Body of pancreas (tissue), 4 donors: ENCODE measurements at regions not wholly inside any gene's neighbourhood (a gene's known extent, or its start where the extent isn't known, plus 50 kb on each side); places are given as distances from the start of the nearest gene placed in this dataset.

Experiments
- ATAC-seq: fragments of 150-250 bp; one replicate; pipeline ENCODE4 v1.9.1; 2016
- DNase-seq, 4 donors: peaks; one replicate each; pipeline ENCODE4 v3.0.0-alpha.2; 2019
- H3K27ac ChIP-seq, 4 donors: fragments of 200-600 bp; sonication (generic); 1 replicate in 3 of 4; 2 replicates in 1 of 4; pipeline versions ENCODE4 v1.5.1 to v1.6.1; 2016 to 2019; ENCODE audit warnings: mild to moderate bottlenecking in 1 of 4, mixed read lengths in 1 of 4, moderate library complexity in 1 of 4
- H3K27me3 ChIP-seq, 2 donors: fragments of 200-600 bp; sonication (generic); one replicate each; pipeline ENCODE4 v1.6.0; 2016; ENCODE audit warnings: mild to moderate bottlenecking in 1 of 2
- H3K36me3 ChIP-seq, 2 donors: fragments of 200-600 bp; sonication (generic); replicated peaks in 1 of 2; 2 replicates each; pipeline ENCODE4 v1.5.1; 2016; ENCODE audit warnings: low read depth in 2 of 2; ENCODE audit not compliant: insufficient read depth in 1 of 2
- H3K4me1 ChIP-seq: fragments of 200-600 bp; sonication (generic); one replicate; pipeline ENCODE4 v1.6.0; 2016
- H3K4me3 ChIP-seq, 2 donors: fragments of 200-600 bp; sonication (generic); 1 replicate in 1 of 2; 2 replicates in 1 of 2; pipeline ENCODE4 v1.5.1; 2016 to 2019
- H3K9me3 ChIP-seq, 3 donors: fragments of 200-600 bp; sonication (generic); 1 replicate in 2 of 3; 2 replicates in 1 of 3; pipeline ENCODE4 v1.5.1; 2016
- POLR2A ChIP-seq, 3 donors: fragments of 450-650 bp; IDR thresholded peaks; one replicate each; pipeline ENCODE4 v1.6.1; 2016; ENCODE audit warnings: antibody characterized with exemption in 3 of 3, mild to moderate bottlenecking in 2 of 3
- WGBS, 2 donors: methylation state at CpG; one replicate each; pipeline ENCODE4 v1.1.5; 2017; 5-methylcytosine and 5-hydroxymethylcytosine counted together
- intact Hi-C: fragments of 100-400 bp; cut with DNase I; formaldehyde crosslinking; loops from one replicate; pipeline ENCODE4 v1.15.1; 2023
- TF ChIP-seq, protein P1 (sequence below), 7 experiments: fragments of 450-650 bp in 4 of 7; fragments of 200-600 bp in 3 of 7; sonication (generic) in 3 of 7; IDR thresholded peaks; one replicate each; pipeline ENCODE4 v1.5.1; 2016 to 2019; ENCODE audit warnings: antibody characterized with exemption in 7 of 7

DNA sequence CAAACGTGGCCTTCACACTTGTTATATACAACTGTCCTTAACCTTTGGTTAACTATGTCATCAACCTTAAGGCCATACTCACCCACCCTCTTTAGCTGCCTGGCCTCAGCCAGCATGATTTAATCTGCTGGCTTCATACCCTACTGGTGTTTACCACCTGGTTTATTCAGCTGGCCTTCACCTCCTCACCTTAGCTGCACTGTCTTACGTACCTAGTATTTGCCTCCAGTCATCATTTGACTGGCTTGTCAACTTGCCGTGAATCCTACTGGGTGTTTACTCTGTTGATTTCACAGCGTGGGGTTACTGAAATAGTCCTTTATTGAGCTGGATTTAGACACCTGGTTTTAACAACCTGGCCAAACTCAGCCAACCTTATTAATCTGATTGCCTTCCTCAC, 102.8 kb downstream of the IL12A start:
- Histone ChIP-seq H3K27ac (no peak overlapping the region), H3K4me1 (no peaks in the 10 kb centered on the region), H3K27me3 (no peaks in the 10 kb centered on the region), H3K4me3 (no peak overlapping the region), H3K36me3 (no peaks in the 10 kb centered on the region), H3K9me3 (no peaks in the 10 kb centered on the region)
- TF ChIP-seq, protein P1, sequence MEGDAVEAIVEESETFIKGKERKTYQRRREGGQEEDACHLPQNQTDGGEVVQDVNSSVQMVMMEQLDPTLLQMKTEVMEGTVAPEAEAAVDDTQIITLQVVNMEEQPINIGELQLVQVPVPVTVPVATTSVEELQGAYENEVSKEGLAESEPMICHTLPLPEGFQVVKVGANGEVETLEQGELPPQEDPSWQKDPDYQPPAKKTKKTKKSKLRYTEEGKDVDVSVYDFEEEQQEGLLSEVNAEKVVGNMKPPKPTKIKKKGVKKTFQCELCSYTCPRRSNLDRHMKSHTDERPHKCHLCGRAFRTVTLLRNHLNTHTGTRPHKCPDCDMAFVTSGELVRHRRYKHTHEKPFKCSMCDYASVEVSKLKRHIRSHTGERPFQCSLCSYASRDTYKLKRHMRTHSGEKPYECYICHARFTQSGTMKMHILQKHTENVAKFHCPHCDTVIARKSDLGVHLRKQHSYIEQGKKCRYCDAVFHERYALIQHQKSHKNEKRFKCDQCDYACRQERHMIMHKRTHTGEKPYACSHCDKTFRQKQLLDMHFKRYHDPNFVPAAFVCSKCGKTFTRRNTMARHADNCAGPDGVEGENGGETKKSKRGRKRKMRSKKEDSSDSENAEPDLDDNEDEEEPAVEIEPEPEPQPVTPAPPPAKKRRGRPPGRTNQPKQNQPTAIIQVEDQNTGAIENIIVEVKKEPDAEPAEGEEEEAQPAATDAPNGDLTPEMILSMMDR (IDR thresholded peaks at IDR 0.05): no peak
- no peak for TF ChIP-seq POLR2A (IDR thresholded peaks at IDR 0.05)
- intact Hi-C loops: no loop called here
- WGBS, 2 donors: 53 to 65% methylated on average over 4 of the region's 4 CpGs
- ATAC-seq (no peak), DNase-seq (no peak)

DNA sequence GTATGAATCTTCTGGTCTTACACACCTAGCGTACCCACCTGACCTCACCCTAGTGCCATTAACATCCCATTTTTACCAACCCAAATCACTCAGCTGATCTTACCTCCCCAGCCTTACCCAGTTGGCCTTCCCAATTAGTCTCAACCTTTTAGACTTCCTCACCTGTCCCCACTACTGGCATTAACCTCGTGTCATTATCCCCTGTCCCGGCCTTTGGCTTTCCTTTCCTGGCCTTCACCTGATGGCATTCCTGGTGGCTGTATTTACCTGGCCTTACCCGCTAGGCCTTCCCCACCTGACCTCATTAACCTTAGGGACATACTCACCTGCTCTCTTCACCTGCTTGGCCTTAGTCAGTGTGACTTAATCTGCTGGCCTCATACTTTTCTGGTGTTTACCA, 104.1 kb downstream of the IL12A start:
- TF ChIP-seq, protein P1 (IDR thresholded peaks at IDR 0.05): no peak
- no peak for TF ChIP-seq POLR2A (IDR thresholded peaks at IDR 0.05)
- intact Hi-C loops: no loop called here

DNA sequence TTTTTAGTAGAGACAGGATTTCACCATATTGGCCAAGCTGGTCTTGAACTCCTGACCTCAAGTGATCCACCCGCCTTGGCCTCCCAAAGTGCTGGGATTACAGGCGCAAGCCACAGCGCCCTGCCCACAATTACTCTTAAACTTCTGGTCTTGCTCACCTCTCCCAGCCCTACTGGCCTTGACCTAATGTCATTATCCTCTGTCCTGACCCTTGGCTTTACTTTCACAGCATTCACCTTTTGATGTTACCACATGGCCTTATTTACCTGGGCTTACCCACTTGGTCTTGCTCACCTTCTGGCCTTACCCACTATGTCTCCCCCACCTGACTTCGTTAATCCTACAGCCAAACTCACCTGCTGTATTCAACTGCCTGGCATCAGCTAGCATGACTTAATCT, 105.9 kb downstream of the IL12A start:
- no peaks in the 10 kb centered on the region for H3K36me3 ChIP-seq
- no peaks in the 10 kb centered on the region for H3K9me3 ChIP-seq
- H3K4me3 ChIP-seq: no peak overlapping the region
- ATAC-seq: no peak
- no peaks in the 10 kb centered on the region for H3K27me3 ChIP-seq
- no peak for DNase-seq
- H3K27ac ChIP-seq: no peak overlapping the region
- no peaks in the 10 kb centered on the region for H3K4me1 ChIP-seq
- TF ChIP-seq, protein P1 (IDR thresholded peaks at IDR 0.05): no peak
- intact Hi-C loops: no loop called here
- WGBS, 2 donors: 92 to 97% methylated on average over 4 of the region's 4 CpGs

More for the DNA sequence above, 104.1 kb downstream of the IL12A start:
- ATAC-seq (no peak), DNase-seq (no peak)
- H3K27me3 ChIP-seq: no peaks in the 10 kb centered on the region
- H3K4me1 ChIP-seq: no peaks in the 10 kb centered on the region
- no peaks in the 10 kb centered on the region for H3K36me3 ChIP-seq
- 94 to 95% methylated on average over 4 of the region's 4 CpGs for WGBS, 2 donors
- no peak overlapping the region for H3K27ac ChIP-seq
- no peak overlapping the region for H3K4me3 ChIP-seq
- no peaks in the 10 kb centered on the region for H3K9me3 ChIP-seq

DNA sequence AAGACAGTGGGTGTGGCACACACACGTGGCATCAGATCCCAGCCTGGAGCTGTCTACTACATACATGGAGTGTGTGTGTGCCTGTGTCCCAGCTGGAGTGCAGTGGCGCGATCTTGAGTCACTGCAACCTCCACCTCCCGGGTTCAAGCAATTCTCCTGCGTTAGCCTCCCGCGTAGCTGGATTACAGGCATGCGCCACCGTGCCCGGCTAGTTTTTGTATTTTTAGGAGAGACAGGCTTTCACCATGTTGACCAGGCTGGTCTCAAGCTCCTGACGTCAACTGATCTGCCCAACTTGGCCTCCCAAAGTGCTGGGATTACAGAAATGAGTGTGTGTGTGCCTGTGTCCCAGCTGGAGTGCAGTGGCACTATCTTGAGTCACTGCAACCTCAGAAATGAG, 108.8 kb downstream of the IL12A start:
- no peak for DNase-seq
- Histone ChIP-seq H3K4me1 (no peaks in the 10 kb centered on the region), H3K27me3 (no peaks in the 10 kb centered on the region), H3K4me3 (no peak overlapping the region), H3K9me3 (no peaks in the 10 kb centered on the region), H3K27ac (no peak overlapping the region), H3K36me3 (no peaks in the 10 kb centered on the region)
- intact Hi-C loops: no loop called here
- WGBS, 2 donors: 97 to 100% methylated on average over 7 to 10 of the region's 11 CpGs
- ATAC-seq: no peak
- TF ChIP-seq, protein P1 (IDR thresholded peaks at IDR 0.05): no peak
- no peak for TF ChIP-seq POLR2A (IDR thresholded peaks at IDR 0.05)

DNA sequence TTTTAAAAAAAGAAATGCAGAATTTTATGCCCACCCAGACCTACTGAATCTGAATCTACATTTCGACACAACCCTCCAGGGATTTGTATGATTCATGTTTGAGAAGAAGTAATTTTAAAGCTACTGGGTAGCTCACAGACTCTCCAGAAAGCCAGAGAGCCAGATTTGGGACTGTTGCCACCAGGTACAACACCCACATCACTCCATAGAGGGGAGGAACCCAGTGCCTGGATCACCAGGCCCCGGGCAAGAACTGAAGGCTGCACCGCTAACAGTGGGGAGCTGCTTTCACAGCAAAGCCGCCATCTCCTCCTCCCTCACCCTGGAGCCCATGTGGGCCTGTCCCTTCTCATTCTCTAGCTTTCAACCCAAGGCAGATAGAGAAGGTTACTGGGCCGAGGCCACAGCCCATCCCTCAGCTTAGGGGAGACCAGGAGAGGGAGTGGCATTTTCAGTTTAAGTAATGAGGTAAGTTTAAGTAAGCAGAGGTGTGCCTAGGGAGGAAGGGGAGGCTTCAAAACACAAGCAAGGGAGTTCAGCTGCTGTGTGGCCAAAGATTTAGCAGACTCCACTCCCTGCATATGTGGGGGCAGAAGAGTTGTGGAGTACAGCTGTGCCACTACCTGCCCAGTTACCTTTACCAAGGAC, 109.8 kb downstream of the IL12A start:
- DNase-seq: no peak
- WGBS, 2 donors: 84 to 91% methylated on average over 5 of the region's 5 CpGs
- TF ChIP-seq POLR2A (IDR thresholded peaks at IDR 0.05): no peak
- TF ChIP-seq, protein P1 (IDR thresholded peaks at IDR 0.05): no peak

More for the DNA sequence above, 109.8 kb downstream of the IL12A start:
- Histone ChIP-seq H3K27ac (no peak overlapping the region), H3K36me3 (no peaks in the 10 kb centered on the region), H3K9me3 (no peaks in the 10 kb centered on the region), H3K27me3 (no peaks in the 10 kb centered on the region), H3K4me1 (no peaks in the 10 kb centered on the region), H3K4me3 (no peak overlapping the region)
- intact Hi-C loops: no loop called here
- no peak for ATAC-seq
